ENCODE measurements at regions not wholly inside any gene's neighbourhood (a gene's known extent, or its start where the extent isn't known, plus 50 kb on each side); places are given as distances from the start of the nearest gene placed in this dataset.
"Not testable (repeated sequence)": the region's sequence is repeated elsewhere in the genome, so short reads cannot be mapped to it uniquely, and the experiment has no call there.

GRCh38 chr5:168135897-168136296, 155.5 kb upstream of the WWC1 start:
- Histone ChIP-seq H3K36me3 (ENCODE audit: control insufficient read depth, insufficient read depth, low read length) (no peaks in the 10 kb centered on the region), H3K4me3 (replicated peaks; ENCODE audit: low read depth, low read length) (no peak overlapping the region), H3K27me3 (replicated peaks; ENCODE audit: control insufficient read depth, insufficient read depth, low read length) (no peaks in the 10 kb centered on the region)
- peak; percentile 69 for DNase-seq (ENCODE audit: extremely low read depth, insufficient read length)
- no peak for TF ChIP-seq CTCF (IDR thresholded peaks at IDR 0.05; ENCODE audit: insufficient read depth, low read length, poor library complexity, severe bottlenecking)

GRCh38 chr5:168136340-168136739, 155.1 kb upstream of the WWC1 start:
- Histone ChIP-seq H3K27me3 (replicated peaks; ENCODE audit: control insufficient read depth, insufficient read depth, low read length) (no peaks in the 10 kb centered on the region), H3K36me3 (ENCODE audit: control insufficient read depth, insufficient read depth, low read length) (no peaks in the 10 kb centered on the region), H3K4me3 (replicated peaks; ENCODE audit: low read depth, low read length) (no peak overlapping the region)
- no peak for DNase-seq (ENCODE audit: extremely low read depth, insufficient read length)
- no peak for TF ChIP-seq CTCF (IDR thresholded peaks at IDR 0.05; ENCODE audit: insufficient read depth, low read length, poor library complexity, severe bottlenecking)

GRCh38 chr5:168137265-168137664, 154.2 kb upstream of the WWC1 start:
- peak; percentile 50 for DNase-seq (ENCODE audit: extremely low read depth, insufficient read length)

GRCh38 chr5:168140241-168140640, 151.2 kb upstream of the WWC1 start:
- Histone ChIP-seq H3K27me3 (replicated peaks; ENCODE audit: control insufficient read depth, insufficient read depth, low read length) (no peaks in the 10 kb centered on the region), H3K4me3 (replicated peaks; ENCODE audit: low read depth, low read length) (no peak overlapping the region), H3K36me3 (ENCODE audit: control insufficient read depth, insufficient read depth, low read length) (no peaks in the 10 kb centered on the region)
- no peak for DNase-seq (ENCODE audit: extremely low read depth, insufficient read length)
- no peak for TF ChIP-seq CTCF (IDR thresholded peaks at IDR 0.05; ENCODE audit: insufficient read depth, low read length, poor library complexity, severe bottlenecking)

More at GRCh38 chr5:168137265-168137664, 154.2 kb upstream of the WWC1 start:
- Histone ChIP-seq H3K4me3 (replicated peaks; ENCODE audit: low read depth, low read length) (no peak overlapping the region), H3K36me3 (ENCODE audit: control insufficient read depth, insufficient read depth, low read length) (no peaks in the 10 kb centered on the region), H3K27me3 (replicated peaks; ENCODE audit: control insufficient read depth, insufficient read depth, low read length) (no peaks in the 10 kb centered on the region)
- no peak for TF ChIP-seq CTCF (IDR thresholded peaks at IDR 0.05; ENCODE audit: insufficient read depth, low read length, poor library complexity, severe bottlenecking)

- TF ChIP-seq CTCF (IDR thresholded peaks at IDR 0.05; ENCODE audit: insufficient read depth, low read length, poor library complexity, severe bottlenecking): no peak
- Histone ChIP-seq H3K4me3 (replicated peaks; ENCODE audit: low read depth, low read length) (no peak overlapping the region), H3K36me3 (ENCODE audit: control insufficient read depth, insufficient read depth, low read length) (no peaks in the 10 kb centered on the region), H3K27me3 (replicated peaks; ENCODE audit: control insufficient read depth, insufficient read depth, low read length) (no peaks in the 10 kb centered on the region)
- DNase-seq (ENCODE audit: extremely low read depth, insufficient read length): no peak
These were observed 149.0 kb upstream of the WWC1 start for GRCh38 chr5:168142402-168142801.

- not testable (repeated sequence) for H3K36me3 ChIP-seq (ENCODE audit: control insufficient read depth, insufficient read depth, low read length); DNase-seq (ENCODE audit: extremely low read depth, insufficient read length); H3K27me3 ChIP-seq (replicated peaks; ENCODE audit: control insufficient read depth, insufficient read depth, low read length); H3K4me3 ChIP-seq (replicated peaks; ENCODE audit: low read depth, low read length)
These were observed 147.9 kb upstream of the WWC1 start for GRCh38 chr5:168143521-168143920.
